ENCODE measurements at regions not wholly inside any gene's neighbourhood (a gene's known extent, or its start where the extent isn't known, plus 50 kb on each side); places are given as distances from the start of the nearest gene placed in this dataset.

DNA sequence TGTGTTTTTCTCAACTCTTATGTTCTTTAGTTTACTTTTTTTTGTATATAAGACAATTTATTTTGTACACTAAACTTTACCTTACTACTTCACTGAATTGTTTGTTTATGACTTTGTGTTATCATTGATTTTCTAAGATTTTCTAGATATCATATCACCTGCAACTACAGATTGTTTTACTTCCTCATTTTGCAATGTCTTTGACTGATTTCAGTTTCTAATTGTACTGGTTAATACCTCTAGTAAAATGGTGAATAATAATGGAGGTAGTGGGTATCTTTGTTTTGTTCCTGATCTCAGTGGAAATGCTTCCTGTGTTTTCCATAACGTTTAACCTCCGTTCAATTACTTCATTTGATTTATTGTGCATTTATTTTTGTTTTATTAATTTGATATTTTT is 490.2 kb downstream of the TLL1 start:
- Histone ChIP-seq H3K9ac (ENCODE audit: low read length) (no peak overlapping the region), H3K14ac (ENCODE audit: low read length in 2 of 2) (no peak overlapping the region), H3K4me1 (ENCODE audit: control insufficient read depth, insufficient read depth, low read depth, low read length) (no peaks in the 10 kb centered on the region), H3K4me2 (ENCODE audit: low read length, poor library complexity, severe bottlenecking) (no peak overlapping the region), H2BK120ac (ENCODE audit: low read depth, low read length) (no peak overlapping the region), H2AK5ac (ENCODE audit: low read length, severe bottlenecking) (no peak overlapping the region), H3K27me3 (ENCODE audit: control insufficient read depth in 1 of 2, insufficient read depth in 1 of 2, low read length in 2 of 2) (no peaks in the 10 kb centered on the region), H3K27ac (ENCODE audit: low read length, poor library complexity, severe bottlenecking) (no peak overlapping the region), H2BK5ac (ENCODE audit: low read depth, low read length, poor library complexity, severe bottlenecking) (no peak overlapping the region), H3K36me3 (ENCODE audit: control insufficient read depth in 1 of 2, insufficient read depth in 2 of 2, low read depth in 1 of 2, low read length in 2 of 2) (no peaks in the 10 kb centered on the region), H3K18ac (ENCODE audit: low read depth in 1 of 2, low read length in 2 of 2) (no peak overlapping the region), H2AFZ (ENCODE audit: low read depth, low read length) (no peak overlapping the region), H2BK15ac (ENCODE audit: low read depth, poor library complexity, severe bottlenecking) (no peak overlapping the region), H3K4ac (ENCODE audit: low read depth in 1 of 2, low read length in 2 of 2) (no peak overlapping the region), H3K9me3 (ENCODE audit: control insufficient read depth, low read length) (peaks cover 3% of the 10 kb centered on the region), H2BK12ac (ENCODE audit: low read length in 2 of 2) (no peak overlapping the region), H3K23ac (ENCODE audit: low read length in 2 of 2) (no peak overlapping the region), H4K8ac (ENCODE audit: low read length) (no peak overlapping the region), H3K79me1 (replicated peaks; ENCODE audit: low read length, poor library complexity, severe bottlenecking) (no peaks in the 10 kb centered on the region), H3K4me3 (ENCODE audit: insufficient read depth in 1 of 2, low read depth in 1 of 2, low read length in 2 of 2) (no peak overlapping the region), H4K91ac (ENCODE audit: low read length) (no peak overlapping the region)
- WGBS = no CpG with 5 or more reads among the region's 2 CpGs
- DNase-seq = no peak

DNA sequence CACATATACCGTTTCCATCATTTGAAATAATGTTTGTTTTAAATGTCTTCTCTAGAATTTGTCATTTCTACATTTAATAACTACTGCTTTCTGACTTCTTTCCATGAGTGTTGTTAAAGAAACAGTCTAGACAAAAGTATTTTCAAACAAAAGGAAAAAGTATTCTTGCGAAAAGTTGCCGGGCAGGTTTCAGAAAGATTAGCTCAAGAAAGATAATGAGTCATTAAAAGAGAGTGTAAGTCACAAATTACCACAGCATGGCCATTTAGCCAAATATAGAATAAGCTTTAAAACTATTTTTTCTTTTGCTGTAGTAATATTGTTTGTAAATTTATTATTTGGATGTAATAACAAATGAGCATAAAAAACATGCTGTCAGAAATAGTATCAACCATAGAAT is 493.0 kb downstream of the TLL1 start:
- H3K23ac ChIP-seq (ENCODE audit: low read length in 2 of 2) = no peak overlapping the region
- H3K27ac ChIP-seq (ENCODE audit: low read length, poor library complexity, severe bottlenecking) = no peak overlapping the region
- H4K8ac ChIP-seq (ENCODE audit: low read length) = no peak overlapping the region
- H2BK5ac ChIP-seq (ENCODE audit: low read depth, low read length, poor library complexity, severe bottlenecking) = no peak overlapping the region
- H2AK5ac ChIP-seq (ENCODE audit: low read length, severe bottlenecking) = no peak overlapping the region
- H3K4me1 ChIP-seq (ENCODE audit: control insufficient read depth, insufficient read depth, low read depth, low read length) = no peaks in the 10 kb centered on the region
- H3K14ac ChIP-seq (ENCODE audit: low read length in 2 of 2) = no peak overlapping the region
- no peak overlapping the region for H2AFZ ChIP-seq (ENCODE audit: low read depth, low read length)
- H2BK15ac ChIP-seq (ENCODE audit: low read depth, poor library complexity, severe bottlenecking) = no peak overlapping the region
- H3K36me3 ChIP-seq (ENCODE audit: control insufficient read depth in 1 of 2, insufficient read depth in 2 of 2, low read depth in 1 of 2, low read length in 2 of 2) = no peaks in the 10 kb centered on the region
- H3K79me1 ChIP-seq (replicated peaks; ENCODE audit: low read length, poor library complexity, severe bottlenecking) = no peaks in the 10 kb centered on the region
- H3K18ac ChIP-seq (ENCODE audit: low read depth in 1 of 2, low read length in 2 of 2) = no peak overlapping the region
- H3K9ac ChIP-seq (ENCODE audit: low read length) = no peak overlapping the region
- H2BK12ac ChIP-seq (ENCODE audit: low read length in 2 of 2) = no peak overlapping the region
- H4K91ac ChIP-seq (ENCODE audit: low read length) = no peak overlapping the region
- no peak overlapping the region for H3K4me2 ChIP-seq (ENCODE audit: low read length, poor library complexity, severe bottlenecking)
- 100% methylated on average over 2 of the region's 3 CpGs for WGBS
- H3K4ac ChIP-seq (ENCODE audit: low read depth in 1 of 2, low read length in 2 of 2) = no peak overlapping the region
- peaks cover 8% of the 10 kb centered on the region for H3K9me3 ChIP-seq (ENCODE audit: control insufficient read depth, low read length)
- no peaks in the 10 kb centered on the region for H3K27me3 ChIP-seq (ENCODE audit: control insufficient read depth in 1 of 2, insufficient read depth in 1 of 2, low read length in 2 of 2)
- H2BK120ac ChIP-seq (ENCODE audit: low read depth, low read length) = no peak overlapping the region
- H3K4me3 ChIP-seq (ENCODE audit: insufficient read depth in 1 of 2, low read depth in 1 of 2, low read length in 2 of 2) = no peak overlapping the region
- no peak for DNase-seq

DNA sequence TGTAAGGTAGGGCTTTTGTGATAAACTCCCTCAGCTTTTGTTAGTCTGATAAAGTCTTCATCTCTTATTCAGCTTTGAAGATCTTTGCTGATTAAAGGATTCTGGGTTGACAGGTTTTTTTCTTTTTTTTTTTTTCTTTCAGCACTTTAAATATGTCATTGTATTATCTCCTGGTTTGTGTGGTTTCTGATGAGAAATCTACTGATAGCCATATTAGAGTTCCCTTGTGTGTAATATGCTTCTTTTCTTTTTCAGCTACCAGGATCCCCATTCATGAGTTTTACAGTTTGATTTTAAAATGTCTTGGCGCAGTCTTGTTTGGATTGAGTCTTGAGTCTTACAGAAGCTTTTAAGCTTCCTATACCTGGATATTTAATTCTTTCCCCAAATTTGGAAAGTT is 504.5 kb downstream of the TLL1 start:
- Histone ChIP-seq H4K8ac (ENCODE audit: low read length) (no peak overlapping the region), H3K9me3 (ENCODE audit: control insufficient read depth, low read length) (peaks cover 41% of the 10 kb centered on the region), H2AFZ (ENCODE audit: low read depth, low read length) (no peak overlapping the region), H3K79me1 (replicated peaks; ENCODE audit: low read length, poor library complexity, severe bottlenecking) (no peaks in the 10 kb centered on the region), H3K4me2 (ENCODE audit: low read length, poor library complexity, severe bottlenecking) (no peak overlapping the region), H2BK120ac (ENCODE audit: low read depth, low read length) (no peak overlapping the region), H3K18ac (ENCODE audit: low read depth in 1 of 2, low read length in 2 of 2) (no peak overlapping the region), H3K36me3 (ENCODE audit: control insufficient read depth in 1 of 2, insufficient read depth in 2 of 2, low read depth in 1 of 2, low read length in 2 of 2) (no peaks in the 10 kb centered on the region), H2BK15ac (ENCODE audit: low read depth, poor library complexity, severe bottlenecking) (no peak overlapping the region), H3K9ac (ENCODE audit: low read length) (no peak overlapping the region), H3K4me1 (ENCODE audit: control insufficient read depth, insufficient read depth, low read depth, low read length) (no peaks in the 10 kb centered on the region), H3K14ac (ENCODE audit: low read length in 2 of 2) (no peak overlapping the region), H3K4me3 (ENCODE audit: insufficient read depth in 1 of 2, low read depth in 1 of 2, low read length in 2 of 2) (no peak overlapping the region), H4K91ac (ENCODE audit: low read length) (no peak overlapping the region), H2BK5ac (ENCODE audit: low read depth, low read length, poor library complexity, severe bottlenecking) (no peak overlapping the region), H2AK5ac (ENCODE audit: low read length, severe bottlenecking) (no peak overlapping the region), H2BK12ac (ENCODE audit: low read length in 2 of 2) (no peak overlapping the region), H3K4ac (ENCODE audit: low read depth in 1 of 2, low read length in 2 of 2) (no peak overlapping the region), H3K27ac (ENCODE audit: low read length, poor library complexity, severe bottlenecking) (no peak overlapping the region), H3K23ac (ENCODE audit: low read length in 2 of 2) (no peak overlapping the region), H3K27me3 (ENCODE audit: control insufficient read depth in 1 of 2, insufficient read depth in 1 of 2, low read length in 2 of 2) (no peaks in the 10 kb centered on the region)
- DNase-seq = no peak
- WGBS = no CpG with 5 or more reads among the region's 1 CpG

DNA sequence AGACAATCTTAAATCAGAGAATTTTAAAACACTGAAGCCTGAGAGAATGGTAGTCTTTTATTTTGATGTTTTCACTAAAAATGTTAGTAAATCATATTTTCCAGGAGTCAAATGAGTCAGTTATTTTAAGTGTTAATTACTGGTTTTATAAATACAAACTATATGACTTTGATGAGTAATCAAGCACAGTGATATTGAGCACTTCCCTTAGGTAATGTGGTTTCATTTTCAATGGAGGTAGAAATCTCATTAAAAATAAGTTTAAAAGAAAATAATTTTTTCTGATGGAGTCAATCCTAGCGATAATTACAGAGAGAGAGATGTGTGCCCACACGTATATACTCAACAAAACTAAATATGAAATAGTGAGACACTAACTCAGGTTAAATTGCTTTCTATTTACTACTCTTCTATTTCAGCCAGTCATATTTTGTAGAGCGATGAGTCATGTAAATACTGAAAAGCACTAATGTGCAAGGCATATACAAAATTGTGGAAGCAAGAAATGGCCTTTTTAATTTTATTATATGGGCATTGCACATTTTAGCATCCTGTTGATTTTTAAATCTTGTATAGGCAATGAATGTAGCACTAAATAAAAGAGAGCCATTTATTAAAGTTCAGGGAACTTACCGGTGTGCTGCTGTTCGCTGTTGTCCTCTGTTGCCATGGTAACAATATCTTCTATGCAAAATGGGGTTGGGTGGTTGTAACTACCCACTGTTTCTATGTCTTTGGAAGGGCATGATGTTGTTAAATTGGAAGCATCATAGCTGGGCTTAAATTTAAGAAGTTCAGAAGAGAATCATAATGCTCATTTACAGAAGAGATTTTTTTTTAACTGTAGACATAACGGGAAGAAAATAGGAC is 513.7 kb downstream of the TLL1 start:
- 62% methylated on average over 2 of the region's 6 CpGs for WGBS
- no peaks in the 10 kb centered on the region for H3K9me3 ChIP-seq (ENCODE audit: control insufficient read depth, low read length)
- H4K8ac ChIP-seq (ENCODE audit: low read length) = no peak overlapping the region
- H3K23ac ChIP-seq (ENCODE audit: low read length in 2 of 2) = no peak overlapping the region
- no peak overlapping the region for H3K18ac ChIP-seq (ENCODE audit: low read depth in 1 of 2, low read length in 2 of 2)
- H3K4me2 ChIP-seq (ENCODE audit: low read length, poor library complexity, severe bottlenecking) = no peak overlapping the region
- H2BK5ac ChIP-seq (ENCODE audit: low read depth, low read length, poor library complexity, severe bottlenecking) = no peak overlapping the region
- no peaks in the 10 kb centered on the region for H3K27me3 ChIP-seq (ENCODE audit: control insufficient read depth in 1 of 2, insufficient read depth in 1 of 2, low read length in 2 of 2)
- H3K9ac ChIP-seq (ENCODE audit: low read length) = no peak overlapping the region
- H2BK120ac ChIP-seq (ENCODE audit: low read depth, low read length) = no peak overlapping the region
- H3K14ac ChIP-seq (ENCODE audit: low read length in 2 of 2) = no peak overlapping the region
- H3K4ac ChIP-seq (ENCODE audit: low read depth in 1 of 2, low read length in 2 of 2) = no peak overlapping the region
- no peaks in the 10 kb centered on the region for H3K4me1 ChIP-seq (ENCODE audit: control insufficient read depth, insufficient read depth, low read depth, low read length)
- no peak overlapping the region for H4K91ac ChIP-seq (ENCODE audit: low read length)
- DNase-seq = peak; percentile 24
- no peak overlapping the region for H3K27ac ChIP-seq (ENCODE audit: low read length, poor library complexity, severe bottlenecking)
- no peak overlapping the region for H2AK5ac ChIP-seq (ENCODE audit: low read length, severe bottlenecking)
- no peak overlapping the region for H2AFZ ChIP-seq (ENCODE audit: low read depth, low read length)
- H3K36me3 ChIP-seq (ENCODE audit: control insufficient read depth in 1 of 2, insufficient read depth in 2 of 2, low read depth in 1 of 2, low read length in 2 of 2) = no peaks in the 10 kb centered on the region
- H2BK12ac ChIP-seq (ENCODE audit: low read length in 2 of 2) = no peak overlapping the region
- H3K4me3 ChIP-seq (ENCODE audit: insufficient read depth in 1 of 2, low read depth in 1 of 2, low read length in 2 of 2) = no peak overlapping the region
- no peaks in the 10 kb centered on the region for H3K79me1 ChIP-seq (replicated peaks; ENCODE audit: low read length, poor library complexity, severe bottlenecking)
- no peak overlapping the region for H2BK15ac ChIP-seq (ENCODE audit: low read depth, poor library complexity, severe bottlenecking)
